OCI-LY3 (cell line): ENCODE measurements at regions not wholly inside any gene's neighbourhood (a gene's known extent, or its start where the extent isn't known, plus 50 kb on each side); places are given as distances from the start of the nearest gene placed in this dataset.

Source experiments
- CTCF ChIP-seq: fragments of 200-600, 300-600 bp; sonication (generic); IDR thresholded peaks from 2 replicates; pipeline ENCODE4 v1.5.1; 2014; ENCODE audit warnings: antibody characterized with exemption, low read length, low read depth
- EZH2phosphoT487 ChIP-seq: fragments of 200-600 bp; shearing (Covaris generic); IDR thresholded peaks from 2 replicates; pipeline ENCODE4 v1.6.1; 2018; ENCODE audit warnings: antibody characterized with exemption, mixed run types, low read depth

GRCh38 chr4:145352438-145353145, 129.1 kb upstream of the SMAD1 start:
- no peak for TF ChIP-seq CTCF
- TF ChIP-seq EZH2phosphoT487 = no peak
